Activated naive CD4-positive, alpha-beta T cell treated with anti-CD3 and anti-CD28 coated beads, Interleukin-2, amount 10 ng/mL, durations not matched to agents 7 days and 5 days (primary cell): ENCODE measurements at regions not wholly inside any gene's neighbourhood (a gene's known extent, or its start where the extent isn't known, plus 50 kb on each side); places are given as distances from the start of the nearest gene placed in this dataset.

ENCODE experiments used
- CTCF ChIA-PET: fragments of 350-600 bp; sonication (Branson Sonifier 250); formaldehyde crosslinking; loops from one replicate; lab custom pipeline; 2021; ENCODE audit warnings: antibody characterized with exemption; lab: Charles Lee
- DNase-seq: peaks from one replicate; pipeline ENCODE4 v3.0.0-alpha.2; 2020
- H3K27ac Mint-ChIP-seq: one replicate; pipeline ENCODE4 v1.8.0; 2021; ENCODE audit warnings: mild to moderate bottlenecking, moderate library complexity, mixed read lengths
- H3K27me3 Mint-ChIP-seq: one replicate; pipeline ENCODE4 v1.8.0; 2021; ENCODE audit warnings: mild to moderate bottlenecking, mixed read lengths
- H3K36me3 Mint-ChIP-seq: one replicate; pipeline ENCODE4 v1.8.0; 2021; ENCODE audit warnings: mixed read lengths
- H3K4me1 Mint-ChIP-seq: one replicate; pipeline ENCODE4 v1.8.0; 2021; ENCODE audit warnings: mixed read lengths
- H3K4me3 Mint-ChIP-seq: one replicate; pipeline ENCODE4 v1.8.0; 2021; ENCODE audit warnings: mild to moderate bottlenecking, moderate library complexity, mixed read lengths
- H3K9me3 Mint-ChIP-seq: one replicate; pipeline ENCODE4 v1.8.0; 2021; ENCODE audit warnings: mixed read lengths

GRCh38 chr5:10921160-10921559 is 160.1 kb upstream of the DAP start:
- no peaks in the 10 kb centered on the region for H3K4me1 Mint-ChIP-seq
- H3K9me3 Mint-ChIP-seq: peaks cover 2% of the 10 kb centered on the region
- H3K36me3 Mint-ChIP-seq: no peaks in the 10 kb centered on the region
- no peak for DNase-seq
- CTCF ChIA-PET: no interaction called here
- peaks cover 4% of the 10 kb centered on the region for H3K27me3 Mint-ChIP-seq
- no peak overlapping the region for H3K27ac Mint-ChIP-seq
- no peak overlapping the region for H3K4me3 Mint-ChIP-seq

GRCh38 chr5:10920400-10920799 is 159.4 kb upstream of the DAP start:
- Mint-ChIP-seq H3K4me3 (no peak overlapping the region), H3K27ac (no peak overlapping the region), H3K36me3 (no peaks in the 10 kb centered on the region), H3K9me3 (no peaks in the 10 kb centered on the region), H3K27me3 (peaks cover 4% of the 10 kb centered on the region), H3K4me1 (no peaks in the 10 kb centered on the region)
- no peak for DNase-seq
- CTCF ChIA-PET: no interaction called here

DNA sequence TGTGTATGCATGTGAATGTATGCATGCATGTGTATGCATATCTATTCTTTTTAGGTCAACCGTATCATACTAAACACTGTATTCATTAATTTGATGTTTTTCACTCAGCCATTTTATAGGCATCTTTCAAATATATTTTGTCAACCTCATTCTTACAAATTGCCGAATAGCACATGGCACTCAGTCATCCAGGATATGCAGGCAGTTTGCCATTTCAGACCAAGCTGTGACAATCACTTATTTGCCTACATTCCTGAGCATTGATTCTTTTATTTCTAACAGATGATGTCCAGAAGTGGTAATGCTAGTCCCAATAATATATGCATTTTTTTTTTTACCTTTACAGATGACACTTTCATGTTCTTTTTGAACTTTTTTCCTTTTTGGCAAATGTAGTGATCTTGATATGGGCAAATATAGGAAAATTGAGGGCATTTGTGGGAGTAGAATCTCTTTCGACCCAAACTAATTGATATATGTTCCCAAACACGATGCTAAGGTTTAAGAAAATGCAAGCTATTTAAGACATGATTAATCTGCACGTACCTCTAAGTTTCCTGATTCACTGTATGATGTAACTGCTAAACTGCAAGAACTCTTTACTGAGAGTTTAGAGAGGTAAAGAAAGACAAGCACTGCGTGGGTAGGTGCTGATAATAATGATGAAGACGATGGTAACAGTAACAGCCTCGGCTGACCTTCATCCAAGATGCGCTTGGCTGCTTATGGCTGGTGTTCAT is 153.9 kb upstream of the DAP start:
- CTCF ChIA-PET: no interaction called here
- Mint-ChIP-seq H3K4me3 (no peak overlapping the region), H3K9me3 (no peaks in the 10 kb centered on the region), H3K36me3 (no peaks in the 10 kb centered on the region), H3K27me3 (peaks cover 11% of the 10 kb centered on the region), H3K4me1 (no peaks in the 10 kb centered on the region), H3K27ac (no peak overlapping the region)
- DNase-seq: no peak

DNA sequence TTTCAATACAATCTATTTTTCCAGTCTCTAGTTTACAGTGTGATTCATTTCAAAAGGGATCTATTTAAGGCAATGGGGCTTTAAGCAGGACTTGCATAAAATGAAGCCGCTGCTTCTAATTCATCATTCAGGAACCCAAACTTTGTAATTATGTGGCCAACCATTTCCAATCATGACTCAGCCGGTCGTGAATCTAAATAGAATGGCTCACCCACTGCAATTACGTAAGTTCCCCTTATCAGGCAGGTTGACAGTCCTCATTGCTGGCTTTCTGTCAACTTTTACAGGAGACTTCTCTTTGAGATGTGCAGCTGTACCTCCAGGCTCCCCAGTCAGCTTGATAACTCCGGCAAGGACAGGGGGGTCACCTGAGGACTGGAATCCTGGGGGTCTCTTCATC is 152.8 kb upstream of the DAP start:
- Mint-ChIP-seq H3K4me1 (no peaks in the 10 kb centered on the region), H3K36me3 (no peaks in the 10 kb centered on the region), H3K27me3 (peaks cover 11% of the 10 kb centered on the region), H3K9me3 (no peaks in the 10 kb centered on the region), H3K27ac (no peak overlapping the region), H3K4me3 (no peak overlapping the region)
- no peak for DNase-seq
- CTCF ChIA-PET: no interaction called here

DNA sequence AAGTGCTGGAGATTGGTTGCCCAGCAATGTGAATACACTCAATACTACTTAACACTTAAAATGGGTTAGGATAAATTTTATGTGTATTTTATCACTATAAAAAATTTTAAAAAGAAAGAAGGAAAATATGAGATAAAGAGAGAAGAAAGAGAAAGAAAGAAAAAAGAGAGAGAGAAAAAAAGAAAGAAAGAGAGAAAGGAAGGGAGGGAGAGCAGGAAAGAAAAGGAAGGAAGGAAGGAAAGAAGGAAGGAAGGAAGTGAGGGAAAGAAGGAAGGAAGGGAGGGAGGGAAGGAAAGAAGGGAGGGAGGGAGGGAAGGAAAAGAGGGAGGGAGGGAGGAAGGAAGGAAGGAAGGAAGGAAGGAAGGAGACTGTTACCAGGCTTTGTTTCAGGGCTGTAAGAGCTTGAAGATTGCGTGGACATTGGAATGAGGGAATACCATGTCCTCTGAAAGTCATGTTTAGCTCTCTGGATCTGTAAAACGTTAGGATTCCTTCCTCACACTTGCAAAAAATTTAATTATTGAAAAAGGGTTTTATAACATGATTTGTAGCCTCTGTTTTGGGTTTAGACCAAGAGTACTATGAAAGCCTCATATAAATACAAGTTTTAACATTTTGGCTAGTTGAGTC is 152.3 kb upstream of the DAP start:
- no peaks in the 10 kb centered on the region for H3K36me3 Mint-ChIP-seq
- no peaks in the 10 kb centered on the region for H3K4me1 Mint-ChIP-seq
- no peaks in the 10 kb centered on the region for H3K9me3 Mint-ChIP-seq
- DNase-seq: no peak
- H3K27ac Mint-ChIP-seq: no peak overlapping the region
- H3K4me3 Mint-ChIP-seq: no peak overlapping the region
- CTCF ChIA-PET: no interaction called here
- peaks cover 11% of the 10 kb centered on the region for H3K27me3 Mint-ChIP-seq

DNA sequence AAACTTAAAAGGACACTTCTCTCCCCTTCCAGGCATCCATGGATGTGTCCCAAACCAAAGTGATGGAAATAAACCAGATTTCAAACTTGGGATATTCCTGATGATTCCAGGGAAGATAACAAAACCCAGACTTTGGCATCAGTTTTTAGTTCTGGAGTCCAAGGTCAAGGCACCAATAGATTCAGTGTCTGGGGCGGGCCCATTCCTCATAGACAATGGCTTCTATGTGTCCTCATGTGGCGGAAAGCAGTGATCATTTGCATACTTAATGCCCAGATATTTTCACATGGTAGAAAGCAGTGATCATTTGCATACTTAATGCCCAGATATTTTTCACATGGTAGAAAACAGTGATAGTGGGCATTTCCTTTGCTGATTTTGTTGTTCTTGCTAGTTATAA is 151.4 kb upstream of the DAP start:
- Mint-ChIP-seq H3K36me3 (no peaks in the 10 kb centered on the region), H3K27ac (no peak overlapping the region), H3K9me3 (no peaks in the 10 kb centered on the region), H3K27me3 (peaks cover 11% of the 10 kb centered on the region), H3K4me3 (no peak overlapping the region), H3K4me1 (no peaks in the 10 kb centered on the region)
- DNase-seq: no peak
- CTCF ChIA-PET: no interaction called here

- Mint-ChIP-seq H3K27me3 (peaks cover 11% of the 10 kb centered on the region), H3K4me3 (no peak overlapping the region), H3K36me3 (no peaks in the 10 kb centered on the region), H3K9me3 (no peaks in the 10 kb centered on the region), H3K4me1 (no peaks in the 10 kb centered on the region), H3K27ac (no peak overlapping the region)
- no peak for DNase-seq
- CTCF ChIA-PET: no interaction called here
These were observed 149.2 kb upstream of the DAP start for GRCh38 chr5:10910261-10910660.

DNA sequence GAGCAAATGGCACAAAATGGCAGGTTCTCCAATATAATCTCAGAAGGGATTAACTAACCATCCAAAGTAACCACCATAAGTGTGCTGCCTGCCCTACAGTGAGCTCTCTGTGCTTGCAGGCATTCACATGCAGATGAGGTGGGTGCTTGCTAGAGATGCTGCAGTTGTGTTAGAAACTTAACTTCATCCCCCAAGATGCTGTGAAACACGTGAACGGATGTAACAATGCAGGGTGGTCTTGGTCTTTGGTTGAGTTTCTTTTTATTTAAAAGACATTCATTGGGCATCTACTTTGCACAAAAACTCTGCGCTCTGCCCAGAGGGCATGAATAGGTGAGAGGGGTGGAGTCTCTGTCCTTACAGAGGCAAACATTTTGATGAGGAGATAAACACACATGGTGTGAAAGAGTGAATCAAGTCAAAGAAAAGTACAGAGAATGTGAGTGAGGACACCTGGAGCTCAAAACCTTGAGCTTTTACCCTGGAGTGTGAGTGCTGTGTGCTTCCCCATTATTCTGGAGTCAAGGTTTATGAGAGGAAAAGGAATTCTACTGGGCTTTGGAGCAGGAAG is 143.9 kb upstream of the DAP start:
- peaks cover 9% of the 10 kb centered on the region for H3K27me3 Mint-ChIP-seq

GRCh38 chr5:10903786-10904560 is 142.9 kb upstream of the DAP start:
- no peak for DNase-seq
- CTCF ChIA-PET: no interaction called here
- H3K27ac Mint-ChIP-seq: no peak overlapping the region
- no peaks in the 10 kb centered on the region for H3K9me3 Mint-ChIP-seq
- no peaks in the 10 kb centered on the region for H3K36me3 Mint-ChIP-seq
- no peaks in the 10 kb centered on the region for H3K4me1 Mint-ChIP-seq
- H3K27me3 Mint-ChIP-seq: peaks cover 9% of the 10 kb centered on the region
- H3K4me3 Mint-ChIP-seq: no peak overlapping the region

More for the DNA sequence above, 143.9 kb upstream of the DAP start:
- Mint-ChIP-seq H3K4me1 (no peaks in the 10 kb centered on the region), H3K9me3 (no peaks in the 10 kb centered on the region), H3K36me3 (no peaks in the 10 kb centered on the region), H3K27ac (no peak overlapping the region), H3K4me3 (no peak overlapping the region)
- DNase-seq: no peak
- CTCF ChIA-PET: no interaction called here

GRCh38 chr5:10902145-10902544 is 141.1 kb upstream of the DAP start:
- Mint-ChIP-seq H3K36me3 (no peaks in the 10 kb centered on the region), H3K27me3 (peaks cover 9% of the 10 kb centered on the region), H3K4me1 (no peaks in the 10 kb centered on the region), H3K9me3 (no peaks in the 10 kb centered on the region), H3K4me3 (no peak overlapping the region), H3K27ac (no peak overlapping the region)
- no peak for DNase-seq
- CTCF ChIA-PET: no interaction called here

- CTCF ChIA-PET: no interaction called here
- Mint-ChIP-seq H3K4me1 (no peaks in the 10 kb centered on the region), H3K4me3 (no peak overlapping the region), H3K27me3 (no peaks in the 10 kb centered on the region), H3K27ac (no peak overlapping the region), H3K36me3 (no peaks in the 10 kb centered on the region), H3K9me3 (no peaks in the 10 kb centered on the region)
- no peak for DNase-seq
These were observed 137.5 kb upstream of the DAP start for GRCh38 chr5:10898514-10898913.

GRCh38 chr5:10896016-10896415 is 135.0 kb upstream of the DAP start:
- H3K27ac Mint-ChIP-seq: no peak overlapping the region
- H3K4me1 Mint-ChIP-seq: no peaks in the 10 kb centered on the region
- DNase-seq: no peak
- no peaks in the 10 kb centered on the region for H3K36me3 Mint-ChIP-seq
- no peaks in the 10 kb centered on the region for H3K27me3 Mint-ChIP-seq
- CTCF ChIA-PET: no interaction called here
- no peak overlapping the region for H3K4me3 Mint-ChIP-seq
- no peaks in the 10 kb centered on the region for H3K9me3 Mint-ChIP-seq

DNA sequence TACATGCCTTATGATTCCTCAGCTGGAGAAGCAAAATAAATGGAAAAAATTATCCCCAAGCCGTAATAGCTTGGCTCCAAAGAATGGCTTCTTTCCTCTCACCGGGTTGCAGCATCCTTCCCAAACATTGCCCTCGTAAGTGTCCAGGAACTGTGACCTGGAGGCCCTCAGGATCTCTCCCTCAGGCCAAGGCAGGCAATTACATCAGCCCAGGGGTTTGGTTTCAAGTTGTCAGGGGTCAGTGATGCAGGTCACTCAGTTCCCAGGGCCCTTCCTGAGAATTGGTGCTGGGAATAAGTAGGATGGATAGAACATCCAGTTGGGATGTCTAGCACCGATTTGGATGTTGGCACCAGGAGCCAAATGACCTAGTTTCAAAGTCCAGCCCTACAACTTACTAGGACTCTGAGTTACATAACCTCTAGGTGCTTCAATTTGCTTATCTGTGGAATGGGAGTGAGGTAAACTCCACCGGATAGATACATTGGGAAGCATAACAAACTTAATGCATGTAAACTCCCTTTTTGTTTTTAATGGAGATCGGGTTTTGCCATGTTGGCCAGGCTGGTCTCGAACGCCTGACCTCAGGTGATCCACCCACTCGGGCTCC is 133.5 kb upstream of the DAP start:
- DNase-seq: no peak
- Mint-ChIP-seq H3K27ac (no peak overlapping the region), H3K4me1 (no peaks in the 10 kb centered on the region), H3K36me3 (no peaks in the 10 kb centered on the region), H3K4me3 (no peak overlapping the region), H3K9me3 (no peaks in the 10 kb centered on the region), H3K27me3 (peaks cover 4% of the 10 kb centered on the region)
- CTCF ChIA-PET: no interaction called here

- DNase-seq: no peak
- no peak overlapping the region for H3K27ac Mint-ChIP-seq
- H3K4me1 Mint-ChIP-seq: no peaks in the 10 kb centered on the region
- H3K4me3 Mint-ChIP-seq: no peak overlapping the region
- no peaks in the 10 kb centered on the region for H3K36me3 Mint-ChIP-seq
- no peaks in the 10 kb centered on the region for H3K9me3 Mint-ChIP-seq
- peaks cover 7% of the 10 kb centered on the region for H3K27me3 Mint-ChIP-seq
- CTCF ChIA-PET: no interaction called here
These were observed 131.8 kb upstream of the DAP start for GRCh38 chr5:10892911-10893215.
